Body of pancreas (tissue), 4 donors: ENCODE measurements at regions not wholly inside any gene's neighbourhood (a gene's known extent, or its start where the extent isn't known, plus 50 kb on each side); places are given as distances from the start of the nearest gene placed in this dataset.

Experiments used
- POLR2A ChIP-seq, 3 donors: fragments of 450-650 bp; IDR thresholded peaks; one replicate each; pipeline ENCODE4 v1.6.1; 2016; ENCODE audit warnings: antibody characterized with exemption in 3 of 3, mild to moderate bottlenecking in 2 of 3
- TF ChIP-seq, protein P1 (sequence below), 7 experiments: fragments of 450-650 bp in 4 of 7; fragments of 200-600 bp in 3 of 7; sonication (generic) in 3 of 7; IDR thresholded peaks; one replicate each; pipeline ENCODE4 v1.5.1; 2016 to 2019; ENCODE audit warnings: antibody characterized with exemption in 7 of 7

DNA sequence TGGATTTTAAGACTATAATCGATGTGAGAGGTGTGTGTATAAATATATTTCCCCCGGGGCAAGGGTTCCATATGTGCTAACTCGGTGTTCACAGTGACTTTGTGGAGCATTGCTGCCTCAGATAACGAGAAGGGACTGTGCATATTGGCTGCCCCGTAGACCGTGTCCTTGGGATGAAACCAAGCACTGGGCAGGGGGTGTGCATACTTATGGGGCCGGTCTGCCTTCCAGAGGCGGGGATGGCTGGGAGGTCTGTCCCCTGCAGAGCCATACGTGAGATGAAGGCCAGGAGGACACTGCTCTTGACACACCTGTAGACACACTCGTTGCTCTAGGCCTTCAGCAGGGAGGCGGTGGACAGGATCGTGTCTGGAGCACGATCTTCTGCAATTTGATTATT, 56.0 kb upstream of the ZNF354A start:
- TF ChIP-seq, protein P1, sequence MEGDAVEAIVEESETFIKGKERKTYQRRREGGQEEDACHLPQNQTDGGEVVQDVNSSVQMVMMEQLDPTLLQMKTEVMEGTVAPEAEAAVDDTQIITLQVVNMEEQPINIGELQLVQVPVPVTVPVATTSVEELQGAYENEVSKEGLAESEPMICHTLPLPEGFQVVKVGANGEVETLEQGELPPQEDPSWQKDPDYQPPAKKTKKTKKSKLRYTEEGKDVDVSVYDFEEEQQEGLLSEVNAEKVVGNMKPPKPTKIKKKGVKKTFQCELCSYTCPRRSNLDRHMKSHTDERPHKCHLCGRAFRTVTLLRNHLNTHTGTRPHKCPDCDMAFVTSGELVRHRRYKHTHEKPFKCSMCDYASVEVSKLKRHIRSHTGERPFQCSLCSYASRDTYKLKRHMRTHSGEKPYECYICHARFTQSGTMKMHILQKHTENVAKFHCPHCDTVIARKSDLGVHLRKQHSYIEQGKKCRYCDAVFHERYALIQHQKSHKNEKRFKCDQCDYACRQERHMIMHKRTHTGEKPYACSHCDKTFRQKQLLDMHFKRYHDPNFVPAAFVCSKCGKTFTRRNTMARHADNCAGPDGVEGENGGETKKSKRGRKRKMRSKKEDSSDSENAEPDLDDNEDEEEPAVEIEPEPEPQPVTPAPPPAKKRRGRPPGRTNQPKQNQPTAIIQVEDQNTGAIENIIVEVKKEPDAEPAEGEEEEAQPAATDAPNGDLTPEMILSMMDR (IDR thresholded peaks at IDR 0.05) = no peak
- no peak for TF ChIP-seq POLR2A (IDR thresholded peaks at IDR 0.05)
